ENCODE measurements at regions not wholly inside any gene's neighbourhood (a gene's known extent, or its start where the extent isn't known, plus 50 kb on each side); places are given as distances from the start of the nearest gene placed in this dataset.
"Not testable (repeated sequence)": the region's sequence is repeated elsewhere in the genome, so short reads cannot be mapped to it uniquely, and the experiment has no call there.

DNA sequence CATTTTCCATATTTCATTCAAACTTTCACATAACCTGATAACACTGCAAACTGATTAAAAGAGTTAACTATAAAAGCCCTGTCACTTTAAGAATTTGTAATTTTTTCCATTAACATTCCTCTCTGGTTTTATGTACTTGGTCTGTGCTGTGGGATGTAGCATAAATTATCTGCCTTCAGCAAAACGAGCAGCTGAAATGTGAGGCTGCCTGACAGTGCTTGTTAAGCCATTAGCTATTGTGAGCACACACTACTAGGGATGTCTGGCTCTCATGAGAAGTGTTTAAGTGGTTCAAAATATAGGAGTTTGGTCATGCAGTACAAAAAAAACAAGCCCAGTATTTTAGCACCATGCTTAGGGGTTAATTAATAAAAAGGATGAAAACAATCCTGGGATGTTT lies 63.0 kb downstream of the HOXA1 start:
- no peak for DNase-seq

DNA sequence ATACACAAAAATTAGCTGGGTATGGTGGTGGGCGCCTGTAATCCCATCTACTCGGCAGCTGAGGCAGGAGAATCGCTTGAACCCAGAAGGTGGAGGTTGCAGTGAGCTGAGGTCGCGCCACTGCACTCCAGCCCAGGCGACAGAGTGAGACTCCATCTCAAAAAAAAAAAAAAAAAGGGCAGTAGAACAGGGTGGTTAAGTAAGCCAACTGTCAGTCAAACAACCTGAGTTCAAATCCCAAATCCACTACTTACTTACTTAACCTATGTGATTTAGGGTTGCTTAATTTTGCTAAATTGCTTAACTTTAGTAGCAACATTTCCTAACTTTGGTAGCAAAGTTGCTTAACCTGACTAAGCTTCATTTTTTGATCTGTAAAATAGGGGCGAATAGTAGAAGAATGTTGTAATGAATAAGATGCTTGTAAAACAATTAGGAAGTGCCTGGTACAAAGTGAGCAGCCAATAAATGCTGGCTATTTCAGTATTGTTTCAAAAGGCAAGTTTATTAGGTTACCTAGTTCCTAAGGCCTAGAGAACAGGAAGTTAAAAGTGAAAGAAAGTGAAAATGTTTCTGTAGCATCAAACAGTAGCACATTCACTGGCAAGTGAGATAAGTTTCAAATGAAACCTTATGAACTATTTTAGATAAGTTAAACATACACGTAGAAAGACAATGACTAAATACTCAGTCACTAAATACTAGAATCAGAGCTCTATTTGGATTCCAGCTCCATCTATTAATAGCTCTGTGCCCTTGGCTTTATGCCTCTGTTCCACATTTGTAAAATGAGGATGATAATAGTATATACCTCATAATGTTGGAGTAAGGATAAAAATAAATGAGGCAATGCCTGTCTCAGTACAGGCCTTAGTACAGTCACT lies 64.3 kb downstream of the HOXA1 start:
- peak in 3 of 6 experiments; percentile 6 to 35 (median 17) for DNase-seq

DNA sequence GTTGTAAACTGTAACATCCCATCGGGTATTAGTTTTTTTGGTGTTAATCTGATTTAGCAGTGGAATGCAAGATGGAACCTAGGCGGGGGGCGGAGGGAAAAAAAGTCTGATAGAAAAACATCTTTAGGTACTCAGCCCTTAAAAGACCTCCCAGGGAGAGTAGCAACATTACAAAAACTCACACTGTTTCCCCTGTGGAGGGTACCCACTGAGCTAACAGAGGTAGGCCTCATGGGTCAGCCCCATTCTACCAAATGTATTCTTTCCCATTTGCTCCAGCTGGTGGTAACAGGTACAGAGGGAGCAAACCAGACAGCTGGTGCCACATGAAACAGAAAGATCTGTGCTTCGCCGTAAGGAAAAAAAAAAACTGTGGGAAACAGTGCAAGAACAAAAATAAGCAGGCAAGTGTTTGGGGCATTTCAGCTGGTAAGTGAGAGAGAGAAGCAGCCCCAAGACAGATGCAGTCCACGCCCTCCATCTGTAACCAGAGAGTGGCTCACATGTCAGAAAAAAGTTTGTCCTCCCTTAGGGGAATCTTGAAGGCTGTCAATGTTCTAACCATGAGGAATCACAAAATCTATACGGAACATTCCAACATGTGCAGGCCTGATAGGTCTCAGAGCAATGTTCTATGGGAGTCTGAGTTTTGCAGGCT lies 65.3 kb downstream of the HOXA1 start:
- DNase-seq = no peak

DNA sequence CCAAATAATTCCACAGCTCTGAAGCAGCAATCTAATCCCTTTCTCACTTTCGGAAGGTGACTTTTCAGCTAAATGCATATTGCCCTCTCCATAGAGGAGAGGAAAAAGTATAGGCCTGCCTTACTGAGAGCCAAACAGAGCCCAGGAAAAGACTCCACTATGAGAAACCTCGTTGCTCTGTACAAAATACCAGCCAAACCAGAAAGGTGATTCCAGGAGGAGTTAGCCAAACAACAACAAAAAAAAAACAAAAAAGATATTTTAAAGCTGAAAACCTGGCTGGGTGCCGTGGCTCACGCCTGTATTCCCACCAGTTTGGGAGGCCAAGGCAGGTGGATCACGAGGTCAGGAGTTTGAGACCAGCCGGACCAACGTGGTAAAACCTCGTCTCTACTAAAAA lies 70.5 kb downstream of the HOXA1 start:
- no peak for DNase-seq

DNA sequence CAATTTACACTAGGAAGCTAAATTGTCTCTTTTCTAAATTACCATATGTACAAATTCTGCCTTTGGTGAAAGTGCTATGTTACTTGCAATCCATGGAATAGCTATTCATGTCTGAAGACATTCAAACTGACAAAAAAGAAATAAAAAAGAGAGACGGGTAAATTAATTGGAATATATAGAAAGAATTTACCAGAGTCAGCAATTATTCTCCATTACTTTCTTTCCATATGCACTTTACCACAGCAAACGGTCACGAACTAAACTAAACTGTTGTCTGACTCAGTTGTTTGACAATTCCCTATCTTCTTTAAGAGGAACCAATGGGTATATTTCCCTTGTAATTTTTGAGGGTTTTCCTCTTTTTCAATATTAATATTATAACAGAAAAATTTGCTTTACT lies 85.7 kb downstream of the HOXA1 start:
- DNase-seq = no peak

DNA sequence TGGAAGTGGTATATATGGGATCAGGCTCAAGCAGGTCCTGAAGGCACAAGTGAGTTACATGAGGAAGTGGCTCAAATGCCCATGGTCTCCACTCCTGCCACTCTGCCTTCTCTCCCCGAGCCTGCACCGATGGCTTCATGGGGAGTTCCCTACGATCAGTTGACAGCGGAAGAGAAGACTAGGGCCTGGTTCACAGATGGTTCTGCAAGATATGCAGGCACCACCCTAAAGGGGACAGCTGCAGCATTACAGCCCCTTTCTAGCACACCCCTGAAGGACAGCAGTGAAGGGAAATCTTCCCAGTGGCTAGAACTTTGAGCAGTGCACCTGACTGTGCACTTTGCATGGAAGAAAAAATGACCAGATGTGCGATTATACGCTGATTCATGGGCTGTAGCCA lies 95.3 kb downstream of the HOXA1 start:
- DNase-seq = no peak

DNA sequence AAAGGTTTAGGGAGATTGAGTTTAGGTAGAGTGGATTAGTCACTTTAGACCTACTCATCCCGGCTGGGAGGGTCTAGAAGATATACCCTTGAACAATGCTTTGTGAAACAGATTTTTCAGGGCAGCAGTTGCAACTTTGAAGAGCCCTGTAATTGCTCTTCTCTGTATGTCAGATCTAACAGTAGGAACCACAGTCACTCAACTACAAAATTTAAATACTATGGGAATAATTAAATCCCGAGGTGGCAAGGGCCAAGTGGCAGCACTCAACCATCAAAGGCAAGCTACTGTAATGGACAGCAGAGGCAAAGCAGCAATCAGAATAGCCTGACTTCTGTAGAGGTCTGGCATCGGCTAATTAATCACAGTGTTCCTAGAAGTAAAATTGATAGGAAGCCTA lies 97.5 kb downstream of the HOXA1 start:
- not testable (repeated sequence) for DNase-seq

DNA sequence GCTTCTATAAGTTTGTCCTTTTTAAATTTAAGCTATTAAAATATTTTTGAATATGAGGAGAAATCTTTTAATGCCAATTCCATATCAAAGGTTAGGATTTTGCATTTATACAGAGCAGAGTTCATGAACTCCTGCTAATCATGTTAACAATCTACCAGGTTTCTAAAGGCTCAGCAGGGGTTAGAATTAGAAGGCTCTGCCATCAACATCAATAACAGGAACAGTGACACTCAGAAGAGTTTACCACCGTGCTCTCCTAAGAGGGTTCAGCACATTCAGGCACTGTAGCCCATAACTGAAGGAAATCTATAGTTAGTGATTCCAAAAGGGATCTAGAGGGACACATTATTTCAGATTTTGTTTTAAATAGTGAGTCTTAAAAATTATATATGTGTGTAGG lies 100.1 kb downstream of the HOXA1 start:
- DNase-seq = no peak

DNA sequence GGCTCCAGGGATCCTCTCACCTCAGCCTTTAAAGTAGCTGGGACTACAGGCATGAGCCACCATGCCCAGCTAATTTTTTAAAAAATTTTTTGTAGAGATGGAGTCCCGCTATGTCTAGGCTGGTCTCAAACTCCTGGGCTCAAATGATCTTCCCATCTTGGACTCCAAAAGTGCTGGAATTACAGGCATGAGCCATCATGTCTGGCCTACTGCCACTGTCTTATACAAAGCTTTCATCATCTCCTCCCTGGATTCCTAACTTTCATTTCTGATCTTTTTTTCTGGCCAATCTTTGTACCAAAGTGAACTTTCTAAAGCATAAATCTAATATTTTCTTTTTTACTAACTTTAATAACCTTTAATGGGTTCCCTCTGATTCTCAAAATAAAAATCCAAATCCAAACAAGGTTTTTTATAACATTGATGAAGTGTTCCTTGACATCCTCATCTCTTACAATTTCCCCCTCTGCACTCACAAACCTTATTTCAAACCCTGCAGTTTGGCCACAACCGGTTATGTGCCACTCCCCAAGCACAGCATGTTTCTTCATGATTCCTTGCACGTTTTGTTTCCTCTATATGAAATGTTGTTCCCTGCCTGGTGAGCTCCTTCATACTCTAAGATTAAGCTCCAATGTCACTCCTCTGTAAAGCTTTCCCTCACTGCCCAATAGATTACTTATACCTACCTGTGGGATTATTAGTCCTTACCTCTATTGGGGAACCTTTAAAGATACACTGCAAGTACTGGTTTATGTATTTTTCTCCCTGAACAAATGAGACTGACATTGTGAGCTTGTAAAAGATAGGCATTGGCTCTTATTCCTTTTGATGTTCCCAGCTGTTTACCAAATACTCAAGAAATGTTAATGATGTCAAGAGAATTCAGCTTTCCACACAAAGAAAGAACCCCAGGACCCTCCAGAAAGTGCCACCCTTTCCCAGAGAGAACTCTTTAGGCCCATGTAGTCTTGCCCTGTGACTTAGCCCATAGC lies 101.7 kb downstream of the HOXA1 start:
- DNase-seq = no peak

DNA sequence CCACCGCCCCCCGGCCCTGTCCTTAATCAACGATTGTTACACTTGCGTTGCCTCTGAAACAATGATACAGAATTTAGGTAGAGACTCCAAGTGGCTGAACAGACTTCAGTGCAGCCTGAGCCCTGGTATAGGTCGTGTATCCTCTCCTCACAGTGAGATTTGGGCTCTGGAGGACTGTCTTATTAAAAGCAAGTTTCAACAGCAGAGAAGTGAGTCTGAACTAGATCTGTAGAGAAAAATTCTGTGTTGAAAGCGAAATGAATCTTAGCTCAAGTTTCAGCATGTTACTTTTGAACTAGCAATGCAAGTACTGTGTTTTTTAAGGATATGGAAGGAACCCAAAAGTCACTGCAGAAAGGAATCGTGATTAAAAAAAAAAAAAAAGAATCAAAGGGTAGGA lies 103.1 kb downstream of the HOXA1 start:
- no peak for DNase-seq

DNA sequence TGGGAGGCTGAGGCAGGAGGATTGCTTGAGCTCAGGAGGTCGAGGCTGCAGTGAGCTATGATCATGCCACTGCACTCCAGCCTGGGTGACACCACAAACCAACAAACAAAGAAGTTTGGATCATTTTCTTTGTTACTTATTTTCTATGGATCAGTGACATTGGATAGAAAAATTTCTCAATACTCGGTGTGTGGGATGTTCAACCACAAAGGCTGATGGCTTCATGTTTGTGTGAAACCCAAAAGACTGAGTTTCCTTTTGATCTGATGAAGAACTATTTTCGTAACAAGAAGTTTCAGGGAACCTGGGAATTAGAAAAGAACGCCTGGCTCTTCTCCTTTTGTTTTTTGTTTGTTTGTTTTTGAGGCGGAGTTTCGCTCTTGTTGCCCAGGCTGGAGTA lies 104.0 kb downstream of the HOXA1 start:
- DNase-seq = no peak

DNA sequence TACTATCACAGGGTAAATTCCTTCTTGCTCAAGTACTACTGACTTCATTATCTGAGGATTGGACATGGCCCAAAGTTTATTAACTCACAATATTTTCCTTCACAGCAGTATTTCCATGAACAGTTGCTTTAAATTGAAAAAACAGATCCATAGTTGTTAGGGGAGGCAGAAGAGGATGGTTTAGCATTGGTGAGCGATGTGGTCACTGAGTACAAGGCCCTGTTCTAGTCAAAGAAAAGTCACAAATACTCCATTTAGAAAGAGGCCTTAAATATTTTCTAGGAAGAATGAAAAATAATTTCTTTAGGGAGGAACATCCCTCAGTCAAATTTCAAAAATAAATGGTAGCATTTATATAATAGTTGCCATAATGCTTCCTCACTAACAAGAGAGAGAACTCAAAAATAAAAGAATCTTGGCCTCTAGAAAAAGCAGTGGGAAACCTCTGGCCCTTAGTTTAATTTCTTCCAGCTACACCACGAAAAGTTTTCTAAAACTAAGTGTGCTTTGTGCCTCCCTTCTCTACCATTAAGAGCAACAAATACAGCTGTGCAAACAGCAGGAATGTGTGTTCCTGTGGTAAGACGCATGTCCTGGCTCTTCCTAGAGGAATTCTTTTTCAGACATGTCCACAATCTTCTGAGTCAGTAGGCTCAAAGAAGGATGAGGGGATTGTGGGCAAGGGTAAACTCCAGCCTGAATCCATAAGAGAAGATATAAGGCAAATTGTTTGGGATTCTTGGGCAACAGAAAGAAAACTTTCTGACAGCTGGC lies 105.7 kb downstream of the HOXA1 start:
- no peak for DNase-seq

DNA sequence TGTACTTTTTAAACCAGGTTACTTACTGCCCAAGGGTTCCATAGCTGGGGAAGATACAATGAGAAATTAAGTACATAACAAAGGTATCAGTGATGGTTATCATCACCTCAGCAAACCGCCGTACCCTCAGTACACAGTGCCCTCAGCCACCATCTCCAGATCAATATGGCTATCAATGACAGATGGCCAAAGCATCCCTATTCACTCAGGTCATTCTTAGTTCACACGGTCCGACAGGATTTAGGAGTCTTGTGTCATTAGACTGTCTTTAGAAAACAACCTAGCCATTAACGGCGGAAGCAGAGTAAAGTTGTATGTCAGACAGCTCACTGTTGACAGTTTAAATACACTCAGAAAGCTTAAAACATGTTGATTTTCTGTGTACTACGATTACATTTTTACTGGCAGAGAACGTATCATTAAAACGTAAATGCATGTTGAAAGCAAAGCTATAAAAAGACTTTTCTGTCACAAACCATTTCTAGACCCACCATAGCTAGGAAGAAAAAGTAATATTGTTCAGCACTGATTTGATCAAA lies 106.9 kb downstream of the HOXA1 start:
- no peak for DNase-seq

DNA sequence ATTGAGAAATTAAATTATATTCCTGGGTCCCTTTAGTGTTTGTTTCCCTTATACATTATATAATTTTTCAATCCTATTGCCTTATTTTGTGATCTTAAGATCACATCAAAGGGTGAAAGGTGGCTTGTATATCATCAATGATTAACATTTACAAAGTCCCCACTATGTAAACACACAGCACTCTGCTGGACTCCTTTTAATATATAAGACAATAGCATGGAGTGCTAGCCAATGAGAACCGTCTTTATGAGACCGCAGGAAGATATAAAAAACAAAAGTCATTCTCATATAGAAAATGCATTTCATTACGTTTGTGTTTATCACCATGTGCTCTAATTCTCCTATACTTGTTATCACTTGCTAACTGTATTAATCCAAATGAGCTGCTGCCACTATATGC lies 108.5 kb downstream of the HOXA1 start:
- DNase-seq = no peak

DNA sequence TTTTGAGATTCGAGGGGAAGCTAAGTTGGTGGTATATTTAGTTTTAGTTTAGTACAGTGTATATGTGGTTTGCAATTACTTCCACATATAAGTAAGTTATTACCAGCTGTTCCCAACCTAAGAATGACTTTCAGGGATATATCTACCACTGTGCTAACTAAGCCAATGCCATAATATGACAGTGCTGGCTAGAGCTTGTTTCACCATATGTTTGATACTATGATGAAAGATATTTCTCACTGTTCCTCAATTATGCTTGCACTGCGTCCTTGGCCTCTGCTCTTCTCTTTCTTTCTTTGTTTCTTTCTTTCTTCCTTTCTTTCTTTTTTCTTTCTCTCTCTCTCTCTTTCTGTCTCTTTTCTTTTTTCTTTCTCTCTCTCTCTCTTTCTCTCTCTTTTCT lies 113.8 kb upstream of the SKAP2 start:
- DNase-seq = no peak

DNA sequence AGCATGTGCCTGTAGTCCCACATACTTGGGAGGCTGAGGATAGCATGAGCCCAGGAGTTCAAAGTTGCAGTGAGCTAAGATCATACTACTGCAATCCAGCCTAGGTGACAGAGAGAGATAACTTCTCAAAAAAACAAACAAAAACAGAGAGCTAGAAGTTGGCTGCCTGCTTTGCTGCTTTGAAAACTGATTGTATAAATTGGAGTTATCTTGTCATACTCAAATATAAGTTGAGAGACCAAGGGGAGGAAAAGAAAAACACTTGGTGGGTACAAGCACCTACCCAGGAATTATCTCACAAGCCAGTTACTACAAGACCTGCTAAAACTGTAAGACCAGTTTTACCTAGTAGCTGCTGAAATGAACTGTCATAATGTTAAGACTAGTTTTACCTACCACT lies 112.5 kb upstream of the SKAP2 start:
- no peak for DNase-seq

DNA sequence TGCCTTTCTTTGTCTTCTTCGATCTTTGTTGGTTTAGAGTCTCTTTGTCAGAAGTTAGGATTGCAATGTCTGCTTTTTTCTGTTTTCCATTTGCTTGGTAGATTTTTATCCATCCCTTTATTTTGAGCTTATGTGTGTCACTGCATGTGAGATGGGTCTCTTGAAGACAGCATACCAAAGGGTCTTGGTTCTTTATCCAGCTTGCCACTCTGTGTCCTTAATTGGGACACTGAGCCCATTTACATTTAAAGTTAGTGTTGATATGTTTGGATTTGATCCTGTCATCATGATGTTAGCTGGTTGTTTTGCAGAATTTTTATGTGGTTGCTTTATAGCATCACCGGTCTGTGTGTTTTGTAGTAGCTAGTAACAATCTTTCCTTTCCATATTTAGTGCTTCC lies 107.5 kb upstream of the SKAP2 start:
- DNase-seq = not testable (repeated sequence)

DNA sequence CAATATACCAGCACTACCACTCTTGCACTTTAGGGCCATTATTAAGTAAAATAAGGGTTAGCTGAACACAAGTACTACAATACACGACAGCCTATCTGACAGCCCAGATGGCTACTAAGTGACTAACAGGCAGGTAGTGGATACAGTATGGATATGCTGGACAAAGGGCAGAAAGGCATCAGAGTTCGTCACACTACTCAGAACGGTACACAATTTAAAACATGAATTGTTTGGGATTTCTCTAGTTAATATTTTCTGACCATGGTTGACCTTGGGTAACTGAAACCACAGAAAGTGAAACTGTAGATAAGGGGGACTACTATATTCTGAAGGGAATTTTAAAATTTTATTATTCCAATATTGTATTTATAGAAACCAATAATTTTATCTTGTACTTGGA lies 101.3 kb upstream of the SKAP2 start:
- no peak for DNase-seq

DNA sequence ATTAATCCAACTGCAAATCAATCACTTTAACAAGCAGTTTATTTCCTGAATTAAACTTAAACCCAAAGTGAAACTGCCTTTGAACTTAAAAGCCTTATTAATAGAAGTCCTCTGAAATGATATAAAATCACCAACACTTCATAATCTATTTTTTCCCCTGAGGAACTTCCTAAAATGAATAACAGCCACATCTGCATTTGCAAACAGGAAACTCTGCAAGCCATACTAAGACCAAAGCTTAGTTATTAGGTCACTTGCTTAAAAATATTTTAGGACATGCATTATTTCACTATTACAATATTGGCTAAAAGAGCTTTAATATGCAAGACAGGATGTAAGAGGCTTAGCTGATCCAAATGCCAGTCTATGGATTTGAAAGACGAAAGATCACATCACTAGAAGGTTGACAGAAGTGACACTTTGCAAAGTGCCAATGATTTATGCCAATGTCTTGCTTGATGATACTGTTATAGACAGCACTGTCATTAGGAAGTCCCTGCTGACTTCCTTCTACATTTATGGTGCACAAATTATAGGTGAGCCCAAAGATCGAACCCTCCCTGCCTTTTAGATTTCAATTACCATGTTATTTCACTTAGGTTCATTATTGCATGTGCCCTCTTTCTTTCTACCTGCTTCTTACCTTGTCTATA lies 99.9 kb upstream of the SKAP2 start:
- no peak for DNase-seq

DNA sequence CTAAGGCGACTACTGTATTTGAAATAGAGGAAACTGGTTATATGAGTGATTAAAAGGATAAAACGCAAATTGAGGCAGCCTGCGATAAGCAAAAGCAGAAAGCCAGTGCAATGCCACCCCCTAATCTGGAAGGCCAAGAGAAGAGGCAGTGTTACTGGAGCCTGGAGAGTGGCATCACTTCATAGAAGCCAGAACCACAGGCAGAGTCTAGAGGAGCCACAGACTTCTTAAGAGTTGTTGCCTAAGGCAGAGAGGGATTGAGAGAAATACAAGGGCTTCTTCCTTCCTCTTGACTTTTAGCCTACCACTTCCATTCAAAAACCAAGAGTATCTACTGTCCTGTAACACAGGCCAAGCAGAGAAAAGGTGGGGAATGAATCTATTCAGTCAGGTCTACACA lies 94.9 kb upstream of the SKAP2 start:
- no peak for DNase-seq

DNA sequence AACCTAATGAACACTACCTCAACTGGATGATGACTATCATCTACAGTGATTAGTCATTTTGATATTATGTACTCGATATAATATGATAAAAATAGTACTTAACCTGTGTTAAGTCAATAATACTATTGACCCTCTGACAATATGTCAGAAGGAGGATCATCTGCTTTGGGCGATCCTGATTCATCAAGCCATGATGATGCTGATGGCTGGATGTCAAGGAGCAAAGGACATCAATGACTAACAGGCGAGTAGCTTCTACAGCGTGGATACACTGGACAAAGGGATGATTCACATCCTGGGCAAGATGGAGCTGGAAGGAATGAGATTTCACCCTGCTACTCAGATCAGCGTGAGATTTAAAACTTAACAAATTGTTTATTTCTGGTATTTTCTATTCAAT lies 94.4 kb upstream of the SKAP2 start:
- DNase-seq = no peak

DNA sequence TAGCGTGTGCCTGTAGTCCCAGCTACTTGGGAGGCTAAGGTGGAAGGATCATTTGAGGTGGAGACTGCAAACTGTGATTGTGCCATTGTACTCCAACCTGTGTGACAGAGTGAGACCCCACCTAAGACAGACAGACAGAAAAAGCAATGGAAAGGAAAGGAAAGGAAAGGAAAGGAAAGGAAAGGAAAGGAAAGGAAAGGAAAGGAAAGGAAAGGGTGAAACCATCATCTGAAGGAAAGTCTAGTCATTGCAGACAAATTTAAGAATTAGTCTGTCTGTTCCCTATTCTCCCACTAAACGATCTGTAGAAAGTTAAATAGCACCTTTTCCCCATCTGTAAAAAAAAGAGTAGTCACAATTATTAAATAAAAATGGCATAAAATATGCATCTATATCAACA lies 91.1 kb upstream of the SKAP2 start:
- DNase-seq = no peak

All from stimulated activated naive CD4-positive, alpha-beta T cell (primary cell).